ENCODE measurements at regions not wholly inside any gene's neighbourhood (a gene's known extent, or its start where the extent isn't known, plus 50 kb on each side); places are given as distances from the start of the nearest gene placed in this dataset.

DNA sequence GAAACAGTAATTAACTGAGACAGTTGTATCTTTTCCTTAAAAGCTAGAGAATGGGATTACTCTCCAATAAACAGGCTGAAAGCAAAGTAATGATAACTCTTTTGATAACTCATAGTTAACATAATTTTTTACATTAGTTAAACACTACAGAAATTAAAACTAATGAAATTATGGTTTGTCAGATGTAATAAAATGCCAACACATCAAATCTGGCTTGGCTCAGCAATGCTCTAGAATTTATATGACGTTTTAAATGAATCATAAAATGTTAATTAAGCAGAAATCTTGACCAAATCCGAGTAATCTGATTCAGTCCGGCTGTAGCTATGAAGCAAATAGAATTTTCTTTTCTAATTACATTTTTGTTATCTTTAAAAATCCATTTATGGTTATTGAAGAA is 244.2 kb upstream of the NR3C2 start:
- TF ChIP-seq, protein P1, sequence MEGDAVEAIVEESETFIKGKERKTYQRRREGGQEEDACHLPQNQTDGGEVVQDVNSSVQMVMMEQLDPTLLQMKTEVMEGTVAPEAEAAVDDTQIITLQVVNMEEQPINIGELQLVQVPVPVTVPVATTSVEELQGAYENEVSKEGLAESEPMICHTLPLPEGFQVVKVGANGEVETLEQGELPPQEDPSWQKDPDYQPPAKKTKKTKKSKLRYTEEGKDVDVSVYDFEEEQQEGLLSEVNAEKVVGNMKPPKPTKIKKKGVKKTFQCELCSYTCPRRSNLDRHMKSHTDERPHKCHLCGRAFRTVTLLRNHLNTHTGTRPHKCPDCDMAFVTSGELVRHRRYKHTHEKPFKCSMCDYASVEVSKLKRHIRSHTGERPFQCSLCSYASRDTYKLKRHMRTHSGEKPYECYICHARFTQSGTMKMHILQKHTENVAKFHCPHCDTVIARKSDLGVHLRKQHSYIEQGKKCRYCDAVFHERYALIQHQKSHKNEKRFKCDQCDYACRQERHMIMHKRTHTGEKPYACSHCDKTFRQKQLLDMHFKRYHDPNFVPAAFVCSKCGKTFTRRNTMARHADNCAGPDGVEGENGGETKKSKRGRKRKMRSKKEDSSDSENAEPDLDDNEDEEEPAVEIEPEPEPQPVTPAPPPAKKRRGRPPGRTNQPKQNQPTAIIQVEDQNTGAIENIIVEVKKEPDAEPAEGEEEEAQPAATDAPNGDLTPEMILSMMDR (IDR thresholded peaks at IDR 0.05), result no peak
- TF ChIP-seq, protein P2, sequence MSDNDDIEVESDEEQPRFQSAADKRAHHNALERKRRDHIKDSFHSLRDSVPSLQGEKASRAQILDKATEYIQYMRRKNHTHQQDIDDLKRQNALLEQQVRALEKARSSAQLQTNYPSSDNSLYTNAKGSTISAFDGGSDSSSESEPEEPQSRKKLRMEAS (IDR thresholded peaks at IDR 0.05), result no peak
- TF ChIP-seq, protein P3, sequence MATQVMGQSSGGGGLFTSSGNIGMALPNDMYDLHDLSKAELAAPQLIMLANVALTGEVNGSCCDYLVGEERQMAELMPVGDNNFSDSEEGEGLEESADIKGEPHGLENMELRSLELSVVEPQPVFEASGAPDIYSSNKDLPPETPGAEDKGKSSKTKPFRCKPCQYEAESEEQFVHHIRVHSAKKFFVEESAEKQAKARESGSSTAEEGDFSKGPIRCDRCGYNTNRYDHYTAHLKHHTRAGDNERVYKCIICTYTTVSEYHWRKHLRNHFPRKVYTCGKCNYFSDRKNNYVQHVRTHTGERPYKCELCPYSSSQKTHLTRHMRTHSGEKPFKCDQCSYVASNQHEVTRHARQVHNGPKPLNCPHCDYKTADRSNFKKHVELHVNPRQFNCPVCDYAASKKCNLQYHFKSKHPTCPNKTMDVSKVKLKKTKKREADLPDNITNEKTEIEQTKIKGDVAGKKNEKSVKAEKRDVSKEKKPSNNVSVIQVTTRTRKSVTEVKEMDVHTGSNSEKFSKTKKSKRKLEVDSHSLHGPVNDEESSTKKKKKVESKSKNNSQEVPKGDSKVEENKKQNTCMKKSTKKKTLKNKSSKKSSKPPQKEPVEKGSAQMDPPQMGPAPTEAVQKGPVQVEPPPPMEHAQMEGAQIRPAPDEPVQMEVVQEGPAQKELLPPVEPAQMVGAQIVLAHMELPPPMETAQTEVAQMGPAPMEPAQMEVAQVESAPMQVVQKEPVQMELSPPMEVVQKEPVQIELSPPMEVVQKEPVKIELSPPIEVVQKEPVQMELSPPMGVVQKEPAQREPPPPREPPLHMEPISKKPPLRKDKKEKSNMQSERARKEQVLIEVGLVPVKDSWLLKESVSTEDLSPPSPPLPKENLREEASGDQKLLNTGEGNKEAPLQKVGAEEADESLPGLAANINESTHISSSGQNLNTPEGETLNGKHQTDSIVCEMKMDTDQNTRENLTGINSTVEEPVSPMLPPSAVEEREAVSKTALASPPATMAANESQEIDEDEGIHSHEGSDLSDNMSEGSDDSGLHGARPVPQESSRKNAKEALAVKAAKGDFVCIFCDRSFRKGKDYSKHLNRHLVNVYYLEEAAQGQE (IDR thresholded peaks at IDR 0.05), result no peak
- TF ChIP-seq CEBPB (IDR thresholded peaks at IDR 0.05), result no peak
- no peak for TF ChIP-seq HDAC2 (IDR thresholded peaks at IDR 0.05)
- no peak for TF ChIP-seq POLR2A (IDR thresholded peaks at IDR 0.05; ENCODE audit: low read length)
- TF ChIP-seq MAFK (IDR thresholded peaks at IDR 0.05; ENCODE audit: partially characterized antibody), result no peak
- TF ChIP-seq RNF2 (IDR thresholded peaks at IDR 0.05; ENCODE audit: borderline replicate concordance, low read depth), result no peak
- no peak for TF ChIP-seq HOXB13 (CRISPR knock-in tag; IDR thresholded peaks at IDR 0.05; ENCODE audit: low read depth)
